NCI-H2227 (cell line): ENCODE measurements at regions not wholly inside any gene's neighbourhood (a gene's known extent, or its start where the extent isn't known, plus 50 kb on each side); places are given as distances from the start of the nearest gene placed in this dataset.

Source experiments
- DNase-seq: peaks from one replicate; lab custom pipeline; 2025; ENCODE audit not compliant: unreplicated experiment; lab: John Stamatoyannopoulos, UW

- DNase-seq: no peak
Observed at GRCh38 chr6:50214937-50215336, 165.2 kb upstream of the DEFB112 start.

- no peak for DNase-seq
Observed at GRCh38 chr6:50217841-50218240, 168.1 kb upstream of the DEFB112 start.

- DNase-seq: no peak
Observed at GRCh38 chr6:50236164-50236563, 186.4 kb upstream of the DEFB112 start.

- no peak for DNase-seq
Observed at GRCh38 chr6:50239853-50240252, 190.1 kb upstream of the DEFB112 start.

GRCh38 chr6:50240986-50241385, 191.3 kb upstream of the DEFB112 start:
- no peak for DNase-seq

- no peak for DNase-seq
Observed at GRCh38 chr6:50249493-50249892, 199.8 kb upstream of the DEFB112 start.

GRCh38 chr6:50257322-50257721, 207.6 kb upstream of the DEFB112 start:
- DNase-seq: no peak

GRCh38 chr6:50259903-50260302, 210.2 kb upstream of the DEFB112 start:
- DNase-seq: no peak

- peak; percentile 4 for DNase-seq
Observed at GRCh38 chr6:50264995-50265571, 215.4 kb upstream of the DEFB112 start.

- DNase-seq: no peak
Observed at GRCh38 chr6:50270415-50270814, 220.7 kb upstream of the DEFB112 start.

- DNase-seq: no peak
Observed at GRCh38 chr6:50271266-50271665, 221.5 kb upstream of the DEFB112 start.

- DNase-seq: no peak
Observed at GRCh38 chr6:50271817-50272216, 222.1 kb upstream of the DEFB112 start.

- DNase-seq: no peak
Observed at GRCh38 chr6:50272611-50273010, 222.9 kb upstream of the DEFB112 start.

- no peak for DNase-seq
Observed at GRCh38 chr6:50276771-50277261, 227.1 kb upstream of the DEFB112 start.

GRCh38 chr6:50277774-50278173, 228.0 kb upstream of the DEFB112 start:
- DNase-seq: no peak

- no peak for DNase-seq
Observed at GRCh38 chr6:50278663-50279062, 228.9 kb upstream of the DEFB112 start.

- DNase-seq: no peak
Observed at GRCh38 chr6:50285735-50286134, 236.0 kb upstream of the DEFB112 start.

GRCh38 chr6:50288241-50288640, 238.5 kb upstream of the DEFB112 start:
- DNase-seq: no peak

- no peak for DNase-seq
Observed at GRCh38 chr6:50288881-50289280, 239.2 kb upstream of the DEFB112 start.

- DNase-seq: no peak
Observed at GRCh38 chr6:50289366-50289765, 239.6 kb upstream of the DEFB112 start.

- no peak for DNase-seq
Observed at GRCh38 chr6:50301307-50301706, 251.6 kb upstream of the DEFB112 start.

- DNase-seq: no peak
Observed at GRCh38 chr6:50305660-50306059, 255.9 kb upstream of the DEFB112 start.

GRCh38 chr6:50318536-50318935, 268.8 kb upstream of the DEFB112 start:
- DNase-seq: no peak
